ENCODE measurements at regions not wholly inside any gene's neighbourhood (a gene's known extent, or its start where the extent isn't known, plus 50 kb on each side); places are given as distances from the start of the nearest gene placed in this dataset.

- H3K9me3 Mint-ChIP-seq, result peaks cover 0 to 3% (median 0%) of the 10 kb centered on the region in 7 donors
- H3K36me3 Mint-ChIP-seq, result no peaks in the 10 kb centered on the region
- no peak overlapping the region for H3K4me3 Mint-ChIP-seq
- H3K4me1 Mint-ChIP-seq, result no peaks in the 10 kb centered on the region
- DNase-seq (no peak), ATAC-seq (ENCODE audit: low read depth in 2 of 2) (no peak)
- H3K27ac Mint-ChIP-seq, result no peak overlapping the region
- H3K27me3 Mint-ChIP-seq, result peaks cover 0 to 17% (median 5%) of the 10 kb centered on the region in 3 donors
Observed at GRCh38 chr6:144999127-144999526, 714.0 kb downstream of the UTRN start.

- ATAC-seq (ENCODE audit: low read depth in 2 of 2) (no peak), DNase-seq (no peak)
- Mint-ChIP-seq H3K27me3 (peaks cover 9 to 24% (median 9%) of the 10 kb centered on the region in 3 donors), H3K9me3 (peaks cover 0 to 3% (median 0%) of the 10 kb centered on the region in 7 donors), H3K36me3 (no peaks in the 10 kb centered on the region), H3K27ac (no peak overlapping the region), H3K4me3 (no peak overlapping the region), H3K4me1 (no peaks in the 10 kb centered on the region)
Observed at GRCh38 chr6:145003145-145003544, 718.0 kb downstream of the UTRN start.

GRCh38 chr6:145006914-145007313, 721.8 kb downstream of the UTRN start:
- Mint-ChIP-seq H3K9me3 (peaks cover 0 to 4% (median 0%) of the 10 kb centered on the region in 7 donors), H3K36me3 (no peaks in the 10 kb centered on the region), H3K4me1 (no peaks in the 10 kb centered on the region), H3K27ac (no peak overlapping the region), H3K4me3 (no peak overlapping the region), H3K27me3 (peaks cover 9 to 26% (median 10%) of the 10 kb centered on the region in 3 donors)
- no peak for ATAC-seq (ENCODE audit: low read depth in 2 of 2)
- no peak for DNase-seq

DNA sequence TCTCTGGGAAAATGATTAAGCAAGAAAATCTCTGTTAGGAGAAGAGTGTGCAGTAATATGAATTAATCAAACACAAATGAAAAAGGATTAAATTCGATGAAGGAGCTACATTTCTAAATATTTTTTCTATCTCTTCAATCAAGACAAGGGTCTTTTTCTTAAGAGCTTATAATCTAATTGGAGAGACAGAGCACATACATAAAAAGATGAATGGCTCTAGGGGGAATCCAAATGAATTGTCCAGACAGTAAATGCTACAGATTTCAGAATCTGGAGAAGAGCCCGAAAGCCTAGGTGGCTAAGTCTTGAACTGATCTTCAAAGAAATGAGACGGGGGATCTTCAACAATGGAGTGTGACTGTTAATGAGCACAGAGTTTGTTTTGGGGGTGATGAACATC, 723.6 kb downstream of the UTRN start:
- Mint-ChIP-seq H3K9me3 (peaks cover 0 to 4% (median 0%) of the 10 kb centered on the region in 7 donors), H3K36me3 (no peaks in the 10 kb centered on the region), H3K4me1 (no peaks in the 10 kb centered on the region), H3K27me3 (peaks cover 9 to 32% (median 15%) of the 10 kb centered on the region in 3 donors), H3K27ac (no peak overlapping the region), H3K4me3 (no peak overlapping the region)
- DNase-seq, result no peak
- ATAC-seq (ENCODE audit: low read depth in 2 of 2), result no peak

GRCh38 chr6:145009711-145010110, 724.6 kb downstream of the UTRN start:
- Mint-ChIP-seq H3K9me3 (peaks cover 0 to 4% (median 0%) of the 10 kb centered on the region in 7 donors), H3K36me3 (no peaks in the 10 kb centered on the region), H3K27me3 (peaks cover 7 to 24% (median 9%) of the 10 kb centered on the region in 3 donors), H3K27ac (no peak overlapping the region), H3K4me1 (no peaks in the 10 kb centered on the region), H3K4me3 (no peak overlapping the region)
- ATAC-seq (ENCODE audit: low read depth in 2 of 2) (no peak), DNase-seq (no peak)

DNA sequence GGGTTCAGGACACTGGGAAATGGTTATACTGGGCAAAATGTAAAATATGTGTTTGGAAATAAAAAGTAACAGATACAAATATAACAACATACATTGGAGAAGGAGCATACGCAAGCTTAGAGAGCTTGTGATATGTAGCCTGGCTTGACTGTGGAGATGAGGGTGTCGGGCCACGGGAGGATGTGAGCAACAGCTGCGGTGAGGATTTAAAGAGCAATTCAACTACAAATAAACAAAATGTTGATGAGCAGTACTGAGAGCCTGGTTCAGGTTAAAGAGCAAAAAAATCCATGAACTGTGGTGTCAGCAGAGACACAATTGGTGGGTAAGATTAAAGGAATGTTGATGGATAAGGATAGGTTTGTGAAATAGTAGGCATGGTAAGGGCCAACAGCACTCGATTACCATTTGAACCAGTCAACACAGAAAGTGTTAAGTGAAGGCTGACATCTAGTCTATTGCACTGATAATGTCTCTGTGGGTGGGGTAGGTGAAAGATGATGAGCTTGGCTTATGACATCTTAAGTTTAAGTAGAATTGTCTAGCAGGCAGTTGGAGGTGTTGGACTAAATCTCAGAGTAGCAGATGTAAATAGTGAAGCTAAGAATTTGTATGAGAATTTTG, 723.2 kb downstream of the EPM2A start:
- no peaks in the 10 kb centered on the region for H3K36me3 Mint-ChIP-seq
- DNase-seq, result no peak

GRCh38 chr6:145015739-145016558, 719.4 kb downstream of the EPM2A start:
- Mint-ChIP-seq H3K4me3 (peak overlapping the region in 1 of 8 donors; percentile 69), H3K9me3 (peaks cover 0 to 5% (median 0%) of the 10 kb centered on the region in 7 donors), H3K27ac (no peak overlapping the region), H3K4me1 (no peaks in the 10 kb centered on the region), H3K27me3 (peaks cover 0 to 15% (median 6%) of the 10 kb centered on the region in 3 donors), H3K36me3 (no peaks in the 10 kb centered on the region)
- DNase-seq, result no peak
- ATAC-seq (ENCODE audit: low read depth in 2 of 2), result no peak

More for the DNA sequence above, 723.2 kb downstream of the EPM2A start:
- H3K4me1 Mint-ChIP-seq, result no peaks in the 10 kb centered on the region
- no peak overlapping the region for H3K27ac Mint-ChIP-seq
- no peak for ATAC-seq (ENCODE audit: low read depth in 2 of 2)
- peaks cover 0 to 5% (median 0%) of the 10 kb centered on the region in 7 donors for H3K9me3 Mint-ChIP-seq
- H3K4me3 Mint-ChIP-seq, result no peak overlapping the region
- peaks cover 0 to 15% (median 6%) of the 10 kb centered on the region in 3 donors for H3K27me3 Mint-ChIP-seq

DNA sequence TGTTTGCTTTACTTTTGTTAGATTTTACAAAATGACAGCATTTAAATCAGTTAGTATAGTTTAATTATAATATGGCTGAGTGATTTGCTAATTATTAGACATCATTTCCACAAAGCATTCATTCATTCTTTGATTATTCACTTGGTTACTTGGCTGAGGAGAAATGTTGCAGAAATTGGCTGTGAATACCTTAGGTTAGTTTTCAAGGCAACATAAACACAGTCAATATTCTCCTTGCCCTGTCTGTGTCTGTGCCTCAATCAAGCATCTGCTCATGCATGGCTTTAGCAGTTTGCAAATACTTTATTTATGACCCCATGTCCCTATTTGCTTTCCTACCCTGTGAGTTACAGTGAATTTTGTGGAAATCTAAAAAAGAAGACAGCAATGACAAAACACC, 718.3 kb downstream of the EPM2A start:
- no peak for ATAC-seq (ENCODE audit: low read depth in 2 of 2)
- Mint-ChIP-seq H3K4me1 (no peaks in the 10 kb centered on the region), H3K4me3 (no peak overlapping the region), H3K36me3 (no peaks in the 10 kb centered on the region), H3K27me3 (peaks cover 0 to 5% (median 5%) of the 10 kb centered on the region in 3 donors), H3K9me3 (peaks cover 0 to 5% (median 0%) of the 10 kb centered on the region in 7 donors), H3K27ac (no peak overlapping the region)
- DNase-seq, result no peak

DNA sequence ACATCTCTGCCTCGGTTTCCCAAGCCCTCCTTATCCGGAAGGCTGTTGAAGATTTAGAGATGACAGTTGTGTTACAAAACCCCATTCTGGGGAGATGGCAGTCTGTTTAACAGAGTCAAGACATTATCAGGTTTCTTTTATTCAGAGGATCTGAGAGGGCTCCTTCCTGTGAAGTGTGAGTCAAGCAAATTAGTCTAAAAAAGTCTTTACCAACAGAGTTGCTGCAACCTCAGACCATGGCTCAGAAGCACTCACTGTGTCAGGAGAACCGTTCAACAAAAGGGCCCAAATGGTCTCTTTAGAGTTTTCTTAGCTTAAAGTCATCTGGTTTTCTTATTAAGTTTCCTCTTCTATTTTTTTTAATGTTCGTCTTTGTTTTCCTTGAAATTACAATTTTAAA, 717.8 kb downstream of the EPM2A start:
- Mint-ChIP-seq H3K27ac (no peak overlapping the region), H3K36me3 (no peaks in the 10 kb centered on the region), H3K4me3 (no peak overlapping the region), H3K4me1 (no peaks in the 10 kb centered on the region), H3K9me3 (peaks cover 0 to 5% (median 0%) of the 10 kb centered on the region in 7 donors), H3K27me3 (peaks cover 0 to under 1% (median under 1%) of the 10 kb centered on the region in 3 donors)
- ATAC-seq (ENCODE audit: low read depth in 2 of 2) (no peak), DNase-seq (no peak)

DNA sequence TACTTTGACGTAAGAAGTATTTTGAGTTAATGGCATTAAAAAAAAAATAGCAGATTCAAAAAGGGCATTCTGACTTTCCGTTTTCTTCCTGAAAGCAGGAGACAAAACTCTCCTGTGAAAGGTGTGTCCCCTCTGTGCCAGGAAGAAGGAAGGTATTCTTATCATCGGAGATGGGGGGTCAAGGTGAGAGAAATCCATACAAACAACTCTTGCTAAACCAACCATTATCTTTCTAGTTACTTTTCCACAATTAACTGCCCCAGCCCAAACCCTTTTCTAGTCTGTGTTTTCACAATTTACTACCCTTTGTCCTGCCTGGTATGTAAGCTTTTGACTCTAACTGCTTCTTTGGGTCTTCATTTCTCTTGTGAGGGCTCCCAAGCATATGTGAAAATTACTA, 717.3 kb downstream of the EPM2A start:
- no peaks in the 10 kb centered on the region for H3K27me3 Mint-ChIP-seq
- no peaks in the 10 kb centered on the region for H3K4me1 Mint-ChIP-seq
- H3K4me3 Mint-ChIP-seq, result peak overlapping the region in 1 of 8 donors; percentile 38
- DNase-seq (no peak), ATAC-seq (ENCODE audit: low read depth in 2 of 2) (no peak)
- H3K9me3 Mint-ChIP-seq, result peaks cover 0 to 5% (median 0%) of the 10 kb centered on the region in 7 donors
- H3K36me3 Mint-ChIP-seq, result no peaks in the 10 kb centered on the region
- no peak overlapping the region for H3K27ac Mint-ChIP-seq

- H3K4me1 Mint-ChIP-seq, result no peaks in the 10 kb centered on the region
Observed at GRCh38 chr6:145020114-145020513, 715.2 kb downstream of the EPM2A start.

DNA sequence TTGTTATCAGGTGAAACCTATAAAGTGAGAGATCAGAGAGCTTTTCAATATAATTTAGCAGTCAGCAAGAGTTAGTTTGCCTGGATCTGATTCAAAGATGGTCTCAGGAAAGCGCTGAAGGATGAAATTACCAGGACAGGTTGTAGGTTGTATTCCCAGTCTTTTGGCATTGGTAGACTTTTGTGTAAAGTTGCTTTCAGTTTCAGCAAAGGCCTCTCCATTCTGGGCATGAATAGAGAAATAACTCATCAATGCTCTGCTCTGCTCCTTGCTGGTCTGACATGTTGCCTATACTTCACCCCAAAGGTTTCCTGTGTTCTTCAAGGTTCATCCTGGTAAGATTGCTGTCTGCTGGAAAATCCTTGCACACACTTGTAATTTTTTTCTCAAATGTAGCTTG, 714.8 kb downstream of the EPM2A start:
- no peak overlapping the region for H3K4me3 Mint-ChIP-seq
- no peaks in the 10 kb centered on the region for H3K4me1 Mint-ChIP-seq
- H3K27me3 Mint-ChIP-seq, result peaks cover 0 to 8% (median 0%) of the 10 kb centered on the region in 3 donors
- no peak for DNase-seq
- no peak overlapping the region for H3K27ac Mint-ChIP-seq
- no peak for ATAC-seq (ENCODE audit: low read depth in 2 of 2)
- no peaks in the 10 kb centered on the region for H3K36me3 Mint-ChIP-seq
- peaks cover 0 to 5% (median 0%) of the 10 kb centered on the region in 7 donors for H3K9me3 Mint-ChIP-seq

More at GRCh38 chr6:145020114-145020513, 715.2 kb downstream of the EPM2A start:
- H3K27me3 Mint-ChIP-seq, result peaks cover 0 to 8% (median 0%) of the 10 kb centered on the region in 3 donors
- H3K4me3 Mint-ChIP-seq, result no peak overlapping the region
- DNase-seq (no peak), ATAC-seq (ENCODE audit: low read depth in 2 of 2) (no peak)
- H3K9me3 Mint-ChIP-seq, result peaks cover 0 to 5% (median 0%) of the 10 kb centered on the region in 7 donors
- no peak overlapping the region for H3K27ac Mint-ChIP-seq
- no peaks in the 10 kb centered on the region for H3K36me3 Mint-ChIP-seq

- Mint-ChIP-seq H3K36me3 (no peaks in the 10 kb centered on the region), H3K27me3 (peaks cover 0 to 8% (median 0%) of the 10 kb centered on the region in 3 donors), H3K4me3 (no peak overlapping the region), H3K4me1 (no peaks in the 10 kb centered on the region), H3K27ac (no peak overlapping the region), H3K9me3 (no peaks in the 10 kb centered on the region)
- no peak for DNase-seq
- ATAC-seq (ENCODE audit: low read depth in 2 of 2), result no peak
Observed at GRCh38 chr6:145022199-145022796, 713.0 kb downstream of the EPM2A start.
